ENCODE measurements at regions not wholly inside any gene's neighbourhood (a gene's known extent, or its start where the extent isn't known, plus 50 kb on each side); places are given as distances from the start of the nearest gene placed in this dataset.

GRCh38 chr15:38853608-38854007, 289.0 kb upstream of the RASGRP1 start:
- Mint-ChIP-seq H3K36me3 (ENCODE audit: insufficient read depth) (no peaks in the 10 kb centered on the region), H3K4me3 (ENCODE audit: low read depth) (no peak overlapping the region), H3K4me1 (ENCODE audit: low read depth) (no peaks in the 10 kb centered on the region), H3K9me3 (ENCODE audit: low read depth) (no peaks in the 10 kb centered on the region), H3K27me3 (no peaks in the 10 kb centered on the region), H3K27ac (no peak overlapping the region)
- DNase-seq (ENCODE audit: low spot score, unreplicated experiment) = no peak
- TF ChIP-seq CTCF (IDR thresholded peaks at IDR 0.05; ENCODE audit: unreplicated experiment) = peak; percentile 41

DNA sequence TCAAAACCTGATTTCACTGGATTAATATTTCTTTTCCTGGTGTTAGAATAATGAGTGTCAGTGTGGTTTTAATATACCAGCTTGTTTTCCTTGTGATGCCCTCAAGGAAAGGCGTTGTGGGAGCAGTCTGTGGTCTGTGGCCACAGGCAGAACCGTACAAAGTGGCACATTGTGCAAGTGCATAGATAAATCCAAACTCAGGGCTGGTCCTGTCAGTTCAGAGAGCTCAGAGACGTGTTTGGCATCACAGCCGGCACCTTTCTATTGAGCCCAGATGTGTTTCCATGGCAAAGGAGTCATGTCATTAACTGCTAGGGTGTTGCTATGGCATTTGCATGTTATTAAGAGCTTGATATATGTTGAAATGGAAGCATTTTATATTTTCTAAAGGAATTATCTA, 289.9 kb upstream of the RASGRP1 start:
- Mint-ChIP-seq H3K27ac (no peak overlapping the region), H3K4me3 (ENCODE audit: low read depth) (no peak overlapping the region), H3K36me3 (ENCODE audit: insufficient read depth) (no peaks in the 10 kb centered on the region), H3K9me3 (ENCODE audit: low read depth) (no peaks in the 10 kb centered on the region), H3K4me1 (ENCODE audit: low read depth) (no peaks in the 10 kb centered on the region), H3K27me3 (no peaks in the 10 kb centered on the region)
- TF ChIP-seq CTCF (IDR thresholded peaks at IDR 0.05; ENCODE audit: unreplicated experiment) = no peak
- no peak for DNase-seq (ENCODE audit: low spot score, unreplicated experiment)

- TF ChIP-seq CTCF (IDR thresholded peaks at IDR 0.05; ENCODE audit: unreplicated experiment) = no peak
- no peaks in the 10 kb centered on the region for H3K4me1 Mint-ChIP-seq (ENCODE audit: low read depth)
- DNase-seq (ENCODE audit: low spot score, unreplicated experiment) = no peak
- peaks cover 3% of the 10 kb centered on the region for H3K27me3 Mint-ChIP-seq
- no peak overlapping the region for H3K27ac Mint-ChIP-seq
- no peaks in the 10 kb centered on the region for H3K36me3 Mint-ChIP-seq (ENCODE audit: insufficient read depth)
- no peak overlapping the region for H3K4me3 Mint-ChIP-seq (ENCODE audit: low read depth)
- H3K9me3 Mint-ChIP-seq (ENCODE audit: low read depth) = no peaks in the 10 kb centered on the region
These were observed 293.2 kb upstream of the RASGRP1 start for GRCh38 chr15:38857814-38858213.

DNA sequence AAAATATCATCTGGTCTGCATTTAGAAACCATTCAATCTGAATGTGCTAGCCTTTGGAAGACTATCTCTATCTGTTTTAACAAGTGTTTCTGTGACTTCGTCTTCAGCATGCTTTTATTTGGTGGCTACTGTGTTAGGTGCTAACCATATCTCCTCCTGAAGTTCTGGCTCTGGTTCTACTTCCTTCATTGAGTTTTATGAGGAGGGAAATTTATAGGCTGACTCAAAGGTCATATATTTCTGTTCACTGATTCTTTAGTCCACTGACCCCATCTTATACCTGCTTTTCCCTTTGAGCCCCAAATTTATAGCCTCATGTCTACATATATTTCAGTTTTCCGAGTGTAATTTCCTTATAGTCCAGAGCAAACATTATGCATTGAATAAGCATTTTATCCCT, 295.0 kb upstream of the RASGRP1 start:
- DNase-seq (ENCODE audit: low spot score, unreplicated experiment) = no peak
- no peak overlapping the region for H3K27ac Mint-ChIP-seq

DNA sequence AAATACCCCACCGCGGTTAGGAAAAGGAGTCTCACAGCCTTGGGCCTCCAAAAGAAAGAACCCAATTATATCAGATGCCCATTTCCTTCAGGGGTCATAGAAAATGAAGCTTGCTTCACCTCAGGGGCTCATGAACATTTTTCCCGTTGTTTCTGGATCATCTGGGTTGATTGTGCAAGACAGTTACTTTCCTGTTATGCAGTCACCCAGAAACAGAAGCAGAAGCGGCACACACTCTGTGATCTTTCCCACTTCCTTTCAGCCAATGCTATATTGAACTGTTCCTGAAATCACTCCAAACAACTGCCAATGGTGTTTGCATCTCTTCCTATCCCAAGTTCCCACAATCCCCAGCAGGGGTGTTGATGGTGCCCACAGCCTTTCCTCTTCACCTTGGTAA, 295.6 kb upstream of the RASGRP1 start:
- Mint-ChIP-seq H3K4me1 (ENCODE audit: low read depth) (no peaks in the 10 kb centered on the region), H3K36me3 (ENCODE audit: insufficient read depth) (no peaks in the 10 kb centered on the region), H3K9me3 (ENCODE audit: low read depth) (no peaks in the 10 kb centered on the region)

More for the DNA sequence above, 295.0 kb upstream of the RASGRP1 start:
- no peaks in the 10 kb centered on the region for H3K36me3 Mint-ChIP-seq (ENCODE audit: insufficient read depth)
- H3K27me3 Mint-ChIP-seq = peaks cover 4% of the 10 kb centered on the region
- TF ChIP-seq CTCF (IDR thresholded peaks at IDR 0.05; ENCODE audit: unreplicated experiment) = no peak
- H3K9me3 Mint-ChIP-seq (ENCODE audit: low read depth) = no peaks in the 10 kb centered on the region
- no peaks in the 10 kb centered on the region for H3K4me1 Mint-ChIP-seq (ENCODE audit: low read depth)
- H3K4me3 Mint-ChIP-seq (ENCODE audit: low read depth) = no peak overlapping the region

More for the DNA sequence above, 295.6 kb upstream of the RASGRP1 start:
- Mint-ChIP-seq H3K4me3 (ENCODE audit: low read depth) (no peak overlapping the region), H3K27me3 (peaks cover 8% of the 10 kb centered on the region), H3K27ac (no peak overlapping the region)
- DNase-seq (ENCODE audit: low spot score, unreplicated experiment) = no peak
- TF ChIP-seq CTCF (IDR thresholded peaks at IDR 0.05; ENCODE audit: unreplicated experiment) = no peak

Measured in progenitor cell of endocrine pancreas (in vitro differentiated cells).